C4-2B (cell line): ENCODE measurements at regions not wholly inside any gene's neighbourhood (a gene's known extent, or its start where the extent isn't known, plus 50 kb on each side); places are given as distances from the start of the nearest gene placed in this dataset.
A peak's percentile ranks its signal among the peaks of the same experiment; 100 is the strongest.

Source experiments
- H3K27ac ChIP-seq: fragments of 450-650 bp; 2 replicates; pipeline ENCODE4 v1.5.1; 2017
- CTCF ChIP-seq: fragments of 450-650 bp; conservative IDR thresholded peaks from 2 replicates; pipeline ENCODE4 v1.5.1; 2017; ENCODE audit warnings: mild to moderate bottlenecking
- ZFX ChIP-seq: fragments of 450-650 bp; IDR thresholded peaks from 2 replicates; pipeline ENCODE4 v1.6.1; 2017

- no peak overlapping the region for H3K27ac ChIP-seq
- TF ChIP-seq ZFX (no peak), CTCF (no peak)
Observed at GRCh38 chr13:104784891-104785290, 1718.7 kb upstream of the SLC10A2 start.

GRCh38 chr13:104782741-104783140 is 1716.5 kb upstream of the SLC10A2 start:
- TF ChIP-seq CTCF (no peak), ZFX (no peak)
- no peak overlapping the region for H3K27ac ChIP-seq

GRCh38 chr13:104779311-104779993 is 1713.2 kb upstream of the SLC10A2 start:
- H3K27ac ChIP-seq, result no peak overlapping the region
- no peak for TF ChIP-seq CTCF
- TF ChIP-seq ZFX, result no peak

- TF ChIP-seq ZFX (no peak), CTCF (peak; percentile 78)
- H3K27ac ChIP-seq, result no peak overlapping the region
Observed at GRCh38 chr13:104773775-104774174, 1707.6 kb upstream of the SLC10A2 start.

GRCh38 chr13:104769545-104769944 is 1703.3 kb upstream of the SLC10A2 start:
- no peak overlapping the region for H3K27ac ChIP-seq
- TF ChIP-seq CTCF, result no peak
- no peak for TF ChIP-seq ZFX

GRCh38 chr13:104766319-104766718 is 1700.1 kb upstream of the SLC10A2 start:
- TF ChIP-seq CTCF, result no peak
- no peak for TF ChIP-seq ZFX
- no peak overlapping the region for H3K27ac ChIP-seq

- no peak for TF ChIP-seq CTCF
- TF ChIP-seq ZFX, result no peak
- no peak overlapping the region for H3K27ac ChIP-seq
Observed at GRCh38 chr13:104764600-104764999, 1698.4 kb upstream of the SLC10A2 start.
